ENCODE measurements at regions not wholly inside any gene's neighbourhood (a gene's known extent, or its start where the extent isn't known, plus 50 kb on each side); places are given as distances from the start of the nearest gene placed in this dataset.
"Not testable (repeated sequence)": the region's sequence is repeated elsewhere in the genome, so short reads cannot be mapped to it uniquely, and the experiment has no call there.

DNA sequence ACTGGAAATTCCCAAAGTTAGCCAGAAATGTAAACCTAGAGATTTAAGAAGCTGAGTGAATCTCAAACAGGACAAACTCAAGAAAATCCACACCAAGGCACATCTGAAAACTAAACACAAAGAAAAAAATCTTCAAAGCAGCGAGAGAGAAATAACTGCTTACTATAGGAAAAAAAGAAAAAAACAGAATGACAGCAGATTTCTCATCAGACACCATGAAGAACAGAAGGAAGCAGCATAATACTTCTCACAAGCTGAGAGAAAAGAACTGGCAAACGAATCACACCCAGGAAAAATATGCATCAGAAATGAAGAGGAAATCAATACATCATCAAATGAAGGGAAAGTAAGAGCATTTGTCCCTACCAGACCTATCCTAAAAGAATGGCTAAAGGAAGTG, 236.3 kb upstream of the ADAMTS3 start:
- no peak for DNase-seq (ENCODE audit: low read depth, low spot score)
- no peak overlapping the region for H3K27ac ChIP-seq

DNA sequence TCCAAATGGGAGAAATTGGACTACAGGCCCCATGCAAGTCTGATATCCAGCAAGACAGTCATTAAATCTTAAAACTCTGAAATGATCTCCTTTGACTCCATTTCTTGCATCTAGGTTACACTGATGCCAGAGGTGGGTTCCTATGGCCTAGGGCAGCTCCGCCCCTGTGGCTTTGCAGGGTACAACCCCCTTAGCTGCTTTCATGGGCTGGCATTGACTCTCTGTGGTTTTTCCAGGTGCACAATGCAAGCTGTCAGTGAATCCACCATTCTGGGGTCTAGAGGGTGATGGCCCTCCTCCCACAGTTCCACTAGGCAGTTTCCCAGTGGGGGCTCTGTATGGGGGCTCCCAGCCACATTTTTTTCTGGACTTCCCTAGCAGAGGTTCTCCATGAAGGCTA, 228.5 kb upstream of the ADAMTS3 start:
- H3K27ac ChIP-seq, result no peak overlapping the region
- DNase-seq (ENCODE audit: low read depth, low spot score), result no peak

DNA sequence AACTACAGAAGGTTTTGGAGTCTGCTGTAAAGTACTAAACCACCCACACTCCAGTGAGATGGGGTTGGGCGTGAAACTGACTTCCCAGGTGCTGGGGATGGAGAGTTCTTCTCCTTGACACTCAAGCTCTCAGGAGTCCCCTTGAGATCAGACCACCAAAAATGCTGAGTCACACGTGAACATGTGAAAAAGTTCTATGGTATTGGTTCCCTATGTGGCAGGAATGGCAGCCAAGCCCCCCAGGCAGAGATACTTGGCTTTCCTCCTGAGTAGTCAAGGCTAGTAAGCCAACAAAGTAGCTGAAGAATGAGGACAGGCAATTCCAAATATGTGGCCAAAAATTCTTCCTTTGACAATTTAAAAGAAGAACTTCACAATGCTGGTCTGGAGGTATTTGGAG, 222.0 kb upstream of the ADAMTS3 start:
- no peak for DNase-seq (ENCODE audit: low read depth, low spot score)
- no peak overlapping the region for H3K27ac ChIP-seq

DNA sequence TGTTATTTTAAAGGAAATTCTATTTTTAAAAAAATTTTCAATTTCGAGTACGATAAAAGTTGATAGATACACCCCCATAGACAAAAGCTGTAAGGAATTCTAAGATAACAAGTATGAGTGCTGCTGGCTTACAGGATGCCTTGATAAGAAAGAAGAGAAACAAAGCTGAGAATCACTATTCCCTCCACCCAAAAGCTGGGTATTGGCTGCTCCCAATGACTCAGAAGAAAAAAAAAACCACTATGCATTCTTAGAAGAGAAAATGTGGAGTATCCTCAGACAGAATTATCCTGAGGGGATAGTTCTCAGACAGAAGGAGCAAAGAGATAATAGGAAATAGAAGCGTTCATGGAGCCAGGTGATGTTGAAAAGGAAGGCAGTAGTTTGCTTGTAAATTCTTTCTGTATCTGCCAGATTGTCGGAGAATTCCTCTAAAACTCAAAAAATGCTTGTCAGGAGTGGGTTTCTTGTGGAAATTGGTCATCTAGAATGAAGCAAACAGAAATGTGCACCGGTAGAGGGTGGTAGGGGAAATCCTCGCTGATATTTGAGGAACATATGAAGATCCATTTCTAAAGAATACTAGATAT, 217.5 kb upstream of the ADAMTS3 start:
- DNase-seq (ENCODE audit: low read depth, low spot score), result no peak
- H3K27ac ChIP-seq, result no peak overlapping the region

DNA sequence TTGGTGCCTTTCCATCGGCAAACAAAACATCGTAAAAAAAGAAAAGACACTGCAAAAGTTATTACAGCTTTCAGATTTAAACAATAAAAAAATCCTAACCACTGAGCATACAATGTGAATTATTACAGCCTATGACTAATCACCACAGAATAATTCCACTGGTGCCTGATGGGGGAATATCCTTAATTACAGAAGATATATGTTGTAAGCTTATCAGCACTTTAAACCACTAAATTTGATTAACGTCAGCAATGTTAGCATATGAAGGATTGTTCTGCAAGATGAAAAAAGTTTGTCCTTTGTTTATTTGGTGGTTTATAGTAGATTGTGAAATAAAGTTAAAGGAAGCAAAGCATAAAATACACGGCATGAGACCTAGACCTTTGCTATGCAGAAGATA, 210.2 kb upstream of the ADAMTS3 start:
- DNase-seq (ENCODE audit: low read depth, low spot score), result no peak
- no peak overlapping the region for H3K27ac ChIP-seq

DNA sequence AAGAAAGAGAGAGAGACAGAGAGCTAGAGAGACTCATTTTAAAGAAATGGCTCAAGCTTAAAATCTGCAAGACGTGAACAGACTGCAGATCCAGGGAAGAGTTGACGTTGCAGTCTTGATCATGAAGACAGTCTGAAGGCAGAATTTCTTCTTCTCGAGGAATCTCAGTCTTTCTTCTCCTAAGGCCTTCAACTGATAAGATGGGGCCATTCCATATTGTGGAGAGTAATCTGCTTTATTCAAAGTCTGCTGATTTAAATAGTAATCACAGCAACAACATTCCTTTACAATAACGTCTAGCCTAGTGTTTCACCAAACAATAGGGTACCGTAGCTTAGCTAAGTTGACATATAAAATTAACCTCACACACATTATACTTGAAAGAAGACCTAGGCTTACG, 208.4 kb upstream of the ADAMTS3 start:
- H3K27ac ChIP-seq, result no peak overlapping the region
- no peak for DNase-seq (ENCODE audit: low read depth, low spot score)

DNA sequence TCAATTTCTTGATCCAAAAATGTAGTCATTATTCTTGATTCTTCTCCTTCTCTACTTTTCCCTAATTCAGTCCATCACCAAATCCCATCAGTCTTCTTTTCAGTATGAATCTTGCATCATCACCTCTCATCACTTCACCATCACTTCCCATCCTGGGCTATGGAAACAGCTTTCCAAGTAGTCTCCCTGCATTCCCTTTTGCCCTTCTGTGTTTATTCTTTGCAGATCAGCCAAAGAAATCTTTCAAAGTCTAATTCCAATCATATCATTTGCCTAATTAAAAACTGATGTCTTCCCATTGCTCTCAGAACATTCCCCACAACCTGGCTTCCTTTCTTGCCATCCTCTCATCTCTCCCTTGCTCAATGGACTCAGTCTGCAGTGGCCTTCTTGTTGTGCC, 201.7 kb upstream of the ADAMTS3 start:
- no peak overlapping the region for H3K27ac ChIP-seq
- no peak for DNase-seq (ENCODE audit: low read depth, low spot score)

DNA sequence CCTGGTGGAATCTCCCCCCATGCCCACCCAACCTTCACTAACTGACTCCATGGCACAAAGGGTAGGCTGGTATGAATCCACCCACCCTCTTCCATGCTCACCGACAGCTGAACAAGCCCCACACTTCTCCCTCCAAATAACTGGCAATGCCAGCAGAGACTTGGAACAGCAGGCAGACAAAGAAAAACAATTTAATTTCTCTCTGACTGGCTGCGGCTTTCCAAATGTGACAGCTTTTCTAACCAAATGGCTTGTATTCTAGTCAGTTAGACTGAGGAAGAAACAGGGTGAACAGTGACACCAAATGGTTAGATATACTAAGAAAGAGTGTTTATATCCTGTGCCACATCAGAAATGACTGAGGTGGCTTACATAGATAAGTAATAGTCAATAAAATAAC, 199.3 kb upstream of the ADAMTS3 start:
- H3K27ac ChIP-seq, result no peak overlapping the region
- DNase-seq (ENCODE audit: low read depth, low spot score), result no peak

DNA sequence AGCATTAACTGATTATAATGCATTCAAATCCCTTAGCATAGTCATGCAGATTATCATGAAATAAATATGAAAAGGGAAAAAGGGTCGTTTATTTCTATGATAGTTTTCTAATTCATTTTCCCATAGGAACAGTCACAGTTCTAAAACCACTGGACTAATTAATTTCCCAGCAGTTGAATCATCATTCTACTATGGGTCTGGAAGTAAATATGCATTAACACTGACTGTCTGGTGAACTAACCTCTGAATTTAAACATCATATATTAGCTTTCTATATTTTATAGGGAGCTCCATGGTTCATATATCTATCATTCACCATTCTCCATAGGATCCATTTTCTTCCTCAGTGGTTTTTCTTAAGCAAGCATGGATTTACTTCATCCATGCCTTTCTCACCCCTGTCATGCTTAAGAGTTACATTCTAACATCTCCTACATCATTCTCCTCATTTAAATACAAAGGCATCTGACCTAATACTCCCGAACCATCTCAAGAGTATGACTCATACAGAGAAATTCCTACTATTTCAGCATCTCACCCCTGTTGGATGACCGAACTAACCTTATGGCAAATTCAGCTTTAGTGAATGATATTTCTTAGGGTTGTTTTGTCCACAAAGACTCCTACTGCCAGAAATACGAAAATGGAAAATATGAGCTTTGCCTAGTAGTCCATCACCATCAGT, 198.7 kb upstream of the ADAMTS3 start:
- DNase-seq (ENCODE audit: low read depth, low spot score), result no peak
- no peak overlapping the region for H3K27ac ChIP-seq

DNA sequence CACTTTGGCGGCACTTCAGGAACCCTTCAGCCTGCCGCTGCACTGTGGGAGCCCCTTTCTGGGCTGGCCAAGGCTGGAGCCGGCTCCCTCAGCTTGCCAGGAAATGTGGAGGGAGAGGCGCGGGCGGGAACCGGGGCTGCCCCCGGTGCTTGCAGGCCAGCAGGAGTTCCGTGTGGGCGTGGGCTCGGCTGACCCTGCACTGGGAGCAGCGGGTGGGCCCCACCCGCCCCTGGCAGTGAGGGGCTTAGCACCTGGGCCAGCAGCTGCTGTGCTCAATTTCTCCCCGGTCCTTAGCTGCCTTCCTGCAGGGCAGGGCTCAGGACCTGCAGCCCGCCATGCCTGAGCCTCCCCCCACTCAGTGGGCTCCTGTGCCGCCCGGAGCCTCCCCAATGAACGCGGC, 196.8 kb upstream of the ADAMTS3 start:
- DNase-seq (ENCODE audit: low read depth, low spot score); H3K27ac ChIP-seq: not testable (repeated sequence)

DNA sequence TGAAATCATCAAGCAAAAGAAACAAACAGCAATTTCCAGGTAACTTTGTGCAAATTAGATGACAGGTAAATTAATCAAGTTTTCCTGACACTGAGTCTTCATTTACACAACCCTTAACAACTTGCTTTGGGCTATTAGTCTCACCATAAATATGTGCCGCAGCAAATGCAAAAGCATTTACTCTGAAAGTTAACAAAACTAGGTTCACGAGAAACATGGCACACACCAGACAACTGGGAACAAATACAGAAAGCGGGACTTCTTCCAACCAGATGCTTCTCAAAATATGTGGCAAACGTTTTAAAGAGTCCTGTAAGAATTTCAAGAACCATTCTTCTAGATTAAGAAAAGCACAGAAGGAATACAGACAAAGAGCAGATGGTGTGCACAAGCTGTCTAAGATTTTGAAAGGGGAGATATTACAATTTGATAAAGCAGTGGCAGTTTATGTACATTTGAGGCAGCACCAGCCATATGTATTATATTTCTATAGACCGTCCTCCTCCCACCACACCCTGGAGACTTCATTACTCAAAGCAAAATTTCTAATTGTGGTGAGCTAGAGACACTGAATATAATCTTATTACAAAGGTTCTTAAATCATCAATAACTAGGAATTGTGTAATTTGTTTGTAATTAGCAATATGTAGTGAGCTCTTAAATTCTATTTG, 192.5 kb upstream of the ADAMTS3 start:
- DNase-seq (ENCODE audit: low read depth, low spot score), result no peak
- H3K27ac ChIP-seq, result no peak overlapping the region

DNA sequence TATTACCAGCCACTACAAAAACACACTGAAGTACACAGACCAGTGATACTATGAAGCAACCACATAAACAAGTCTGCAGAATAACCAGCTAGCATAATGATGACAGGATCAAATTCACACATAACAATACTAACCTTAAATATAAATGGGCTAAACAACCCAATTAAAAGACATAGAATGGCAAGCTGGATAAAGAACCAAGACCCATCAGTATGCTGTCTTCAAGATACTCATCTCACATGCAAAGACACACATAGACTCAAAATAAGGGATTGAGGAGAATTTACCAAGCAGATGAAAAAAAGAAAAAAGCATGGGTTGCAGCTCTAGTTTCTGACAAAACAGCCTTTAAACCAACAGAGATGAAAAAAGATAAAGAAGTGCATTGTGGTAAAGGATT, 184.4 kb upstream of the ADAMTS3 start:
- not testable (repeated sequence) for DNase-seq (ENCODE audit: low read depth, low spot score)

DNA sequence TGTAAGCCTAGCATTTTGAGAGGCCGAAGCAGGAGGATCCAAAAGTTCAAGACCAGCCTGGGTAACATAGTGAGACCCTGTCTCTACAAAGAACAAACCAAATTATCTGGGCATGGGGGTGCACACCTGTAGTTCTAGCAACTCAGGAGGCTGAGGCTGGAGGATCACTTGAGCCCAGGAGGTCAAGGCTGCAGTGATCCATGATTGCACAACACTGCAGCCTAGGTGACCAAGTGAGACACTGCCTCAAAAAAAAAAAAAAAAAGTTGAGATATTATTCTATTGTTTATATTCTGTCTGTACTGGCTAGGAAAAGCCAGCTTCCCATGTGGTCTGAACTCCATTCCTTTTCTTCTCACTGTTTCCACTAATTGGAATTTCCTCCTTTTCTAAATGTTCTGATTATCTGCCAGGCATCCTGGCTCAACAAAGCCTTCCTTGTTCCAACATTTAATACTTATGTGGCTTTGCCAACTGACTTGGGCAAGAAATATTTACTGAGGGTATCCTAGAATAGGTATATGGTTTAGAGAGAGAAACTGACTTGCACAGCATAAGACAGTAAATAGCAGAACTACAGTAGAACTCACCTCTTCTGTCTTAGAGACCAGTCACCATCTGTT, 175.2 kb upstream of the ADAMTS3 start:
- no peak for DNase-seq (ENCODE audit: low read depth, low spot score)
- H3K27ac ChIP-seq, result no peak overlapping the region

More for the DNA sequence above, 184.4 kb upstream of the ADAMTS3 start:
- not testable (repeated sequence) for H3K27ac ChIP-seq

DNA sequence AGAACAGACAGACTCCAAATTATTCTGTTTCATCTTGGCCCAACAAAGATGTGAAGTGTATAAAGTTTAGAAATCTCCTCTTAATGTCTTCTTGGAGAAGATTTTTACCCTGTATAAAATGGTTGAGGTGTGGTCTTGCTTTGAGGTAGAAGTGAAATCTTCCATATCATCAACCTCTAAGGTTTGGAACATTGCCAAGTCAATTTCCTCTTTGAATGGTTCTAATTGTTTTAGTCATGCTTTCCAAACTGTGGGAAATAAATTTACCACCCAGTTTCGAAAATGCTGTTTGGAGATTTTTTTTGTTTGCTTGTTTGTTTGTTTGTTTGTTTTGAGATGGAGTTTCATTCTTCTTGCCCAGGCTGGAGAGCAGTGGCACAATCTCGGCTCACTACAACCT, 174.1 kb upstream of the ADAMTS3 start:
- H3K27ac ChIP-seq, result no peak overlapping the region
- no peak for DNase-seq (ENCODE audit: low read depth, low spot score)

DNA sequence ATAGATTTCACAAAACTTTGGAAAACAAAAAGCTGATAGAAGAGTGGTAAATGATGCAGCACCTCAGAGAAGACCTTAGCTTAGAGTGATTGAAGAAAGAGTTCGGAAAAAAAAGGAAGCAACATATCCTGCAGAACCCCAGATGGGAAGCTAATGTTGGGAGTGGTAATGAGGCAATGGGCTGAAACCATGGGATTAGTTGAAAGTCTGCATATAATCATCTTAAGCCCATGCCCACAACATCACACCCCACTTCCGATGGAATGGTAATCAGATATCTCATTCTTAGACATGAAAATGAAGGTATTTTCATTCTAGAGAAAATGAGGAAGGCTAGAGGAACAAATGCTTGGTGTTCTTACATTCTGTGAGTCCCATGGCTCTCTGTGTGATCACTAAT, 146.3 kb upstream of the ADAMTS3 start:
- H3K27ac ChIP-seq, result no peak overlapping the region
- no peak for DNase-seq (ENCODE audit: low read depth, low spot score)

DNA sequence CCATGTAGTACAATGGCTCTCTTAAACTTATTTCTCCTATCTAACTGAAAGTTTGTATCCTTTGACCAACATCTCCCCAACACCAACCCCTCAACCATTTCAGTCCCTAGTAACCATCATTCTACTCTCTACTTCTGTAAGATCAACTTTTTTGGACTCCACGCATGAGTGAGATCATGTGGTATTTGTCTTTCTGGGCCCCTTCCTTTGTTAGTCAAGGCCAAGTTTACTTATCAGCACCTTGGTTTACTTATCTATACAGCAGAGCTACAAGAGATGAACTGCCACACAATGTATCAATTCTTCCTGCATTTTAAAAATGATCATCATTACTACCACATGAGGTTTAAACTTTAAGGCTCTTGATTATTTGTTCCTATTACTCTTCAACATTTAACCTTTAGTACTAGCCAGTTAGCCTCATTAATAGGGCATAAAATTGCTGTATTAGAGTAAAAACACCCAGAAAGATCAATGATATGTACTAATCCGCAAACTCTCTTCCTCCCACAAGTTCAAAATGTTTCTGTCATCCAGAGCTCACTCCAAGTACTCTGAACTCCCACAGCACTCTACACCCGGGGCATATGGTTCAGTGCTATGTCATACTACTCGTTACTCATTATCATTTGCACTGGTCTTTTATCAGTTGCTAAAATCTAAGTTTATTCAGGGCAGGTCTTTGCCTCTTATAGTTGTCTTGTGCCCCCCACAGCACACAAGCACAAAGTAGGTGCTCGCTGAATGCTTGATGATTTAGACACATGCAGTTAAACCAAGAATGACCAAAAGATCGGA, 145.7 kb upstream of the ADAMTS3 start:
- H3K27ac ChIP-seq, result no peak overlapping the region
- DNase-seq (ENCODE audit: low read depth, low spot score), result no peak

DNA sequence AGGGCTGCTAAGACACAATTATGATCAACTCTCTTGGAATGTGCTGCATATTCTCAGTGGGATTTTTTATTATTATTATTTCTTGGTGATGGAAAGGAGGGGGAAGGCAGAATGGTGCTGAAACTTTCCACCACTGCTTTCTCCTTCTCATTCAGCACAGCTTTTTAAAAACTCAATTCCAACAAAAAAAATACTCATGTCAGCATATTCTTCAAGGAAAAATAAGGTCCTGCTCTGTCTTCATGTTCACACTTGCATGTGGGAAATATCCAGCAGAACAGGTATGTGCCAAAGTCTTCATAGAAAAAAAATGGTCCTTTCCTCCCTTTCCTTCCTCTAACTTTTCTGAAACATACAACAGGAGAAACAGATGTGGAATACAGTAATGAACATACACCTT, 144.0 kb upstream of the ADAMTS3 start:
- no peak for DNase-seq (ENCODE audit: low read depth, low spot score)
- no peak overlapping the region for H3K27ac ChIP-seq

DNA sequence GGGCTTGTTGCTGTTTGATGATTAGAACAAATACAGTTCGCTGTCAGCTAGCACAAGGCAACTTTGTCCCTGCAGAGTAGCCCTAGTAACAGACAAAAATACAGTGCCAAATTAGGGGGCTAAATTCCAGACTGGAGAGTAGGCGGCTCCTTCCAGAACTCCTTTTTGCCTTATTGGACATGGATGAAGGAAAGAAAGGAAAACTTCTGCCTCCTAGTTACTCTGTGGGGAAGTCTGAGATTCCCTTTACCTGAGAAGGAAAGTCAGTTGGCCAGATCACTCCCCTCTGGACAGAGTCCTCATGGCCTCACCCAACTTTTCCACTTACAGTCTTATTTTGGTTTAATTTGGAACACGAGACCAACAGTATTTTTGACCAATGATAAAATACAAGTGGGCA, 140.5 kb upstream of the ADAMTS3 start:
- no peak for DNase-seq (ENCODE audit: low read depth, low spot score)
- H3K27ac ChIP-seq, result no peak overlapping the region

DNA sequence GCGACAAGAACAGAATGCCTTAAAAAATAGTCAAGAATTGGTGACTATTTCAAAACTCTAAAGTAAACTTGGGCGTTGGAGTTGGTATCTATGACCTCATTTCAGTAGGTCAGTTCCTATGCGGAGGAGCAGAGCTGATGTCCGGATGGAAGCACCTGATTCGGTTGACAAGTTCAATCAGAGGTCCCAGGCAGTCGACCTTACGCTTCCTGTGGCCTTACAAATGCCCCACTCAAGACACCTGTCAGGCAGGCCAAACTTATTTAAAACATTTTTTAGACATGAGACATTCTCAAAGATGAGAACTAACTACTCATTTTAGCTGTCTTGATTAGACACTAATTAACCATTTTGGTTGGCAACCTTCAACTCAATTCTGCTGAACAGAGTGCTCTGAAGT, 137.7 kb upstream of the ADAMTS3 start:
- no peak for DNase-seq (ENCODE audit: low read depth, low spot score)
- no peak overlapping the region for H3K27ac ChIP-seq

DNA sequence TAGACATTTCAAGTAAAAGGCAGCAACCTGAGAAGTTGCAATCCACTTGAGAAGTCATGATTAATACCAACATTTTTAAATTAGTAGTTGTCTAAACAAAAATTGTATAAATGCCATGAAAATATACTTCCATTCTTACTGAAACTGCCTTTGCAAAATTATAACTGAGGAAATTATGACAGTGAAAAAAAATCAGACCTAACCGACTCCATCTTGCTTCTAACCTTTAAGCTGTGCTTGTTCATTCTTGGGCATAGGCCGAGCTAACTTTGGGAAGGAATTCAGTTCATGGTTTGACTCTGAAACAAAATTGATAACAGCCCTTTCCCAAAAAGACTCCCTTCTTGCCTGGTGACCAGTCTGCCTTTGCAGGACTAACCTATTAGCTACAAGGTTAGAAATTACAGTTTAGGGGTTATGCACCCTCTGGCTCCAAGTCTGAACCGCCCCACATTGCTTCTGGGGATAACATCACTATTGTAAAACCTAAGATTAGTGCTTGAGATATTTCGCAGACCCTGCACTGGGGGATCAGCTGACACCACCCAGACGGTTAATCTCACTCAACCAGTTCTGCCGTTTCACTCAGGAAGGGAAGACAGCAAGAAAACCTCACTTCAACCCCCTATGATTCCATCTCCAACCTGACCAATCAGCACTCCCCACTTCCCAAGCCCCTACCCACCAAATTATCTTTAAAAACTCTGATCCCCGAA, 136.1 kb upstream of the ADAMTS3 start:
- H3K27ac ChIP-seq; DNase-seq (ENCODE audit: low read depth, low spot score): not testable (repeated sequence)
